ENCODE measurements at regions not wholly inside any gene's neighbourhood (a gene's known extent, or its start where the extent isn't known, plus 50 kb on each side); places are given as distances from the start of the nearest gene placed in this dataset.

DNA sequence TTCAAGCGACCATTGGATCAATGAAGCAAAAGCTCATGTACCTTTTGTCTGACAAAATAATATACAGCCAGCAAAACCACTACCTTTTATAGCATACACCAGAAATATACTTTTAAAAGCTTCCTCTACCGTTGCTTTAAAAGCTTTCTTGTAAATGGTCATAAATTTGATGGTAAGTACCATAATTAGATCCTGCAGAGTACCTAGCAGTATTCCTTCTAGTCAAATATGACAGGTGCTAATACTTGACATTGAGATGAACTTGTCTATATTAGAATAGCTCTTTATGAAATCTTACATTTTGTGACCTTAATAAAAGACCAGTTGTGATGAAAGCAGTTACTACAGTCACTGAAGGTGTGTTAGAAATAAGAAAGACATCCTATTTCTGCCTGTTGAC, 340.5 kb upstream of the ANO3 start:
- DNase-seq (ENCODE audit: low read depth in 1 of 2, low spot score in 1 of 2) = no peak
- Histone ChIP-seq H3K4me3 (replicated peaks; ENCODE audit: insufficient read depth, low read length) (no peak overlapping the region), H3K27ac (replicated peaks) (no peak overlapping the region), H3K27me3 (ENCODE audit: insufficient read depth, poor library complexity, severe bottlenecking) (no peaks in the 10 kb centered on the region)
- TF ChIP-seq CTCF (IDR thresholded peaks at IDR 0.05; ENCODE audit: insufficient read depth, low read length) (no peak), POLR2AphosphoS5 (IDR thresholded peaks at IDR 0.05; ENCODE audit: low read depth) (no peak), GABPA (IDR thresholded peaks at IDR 0.05; ENCODE audit: low read depth) (no peak), SPI1 (IDR thresholded peaks at IDR 0.05; ENCODE audit: borderline replicate concordance, low read depth) (no peak)
- TF ChIP-seq, protein P1, sequence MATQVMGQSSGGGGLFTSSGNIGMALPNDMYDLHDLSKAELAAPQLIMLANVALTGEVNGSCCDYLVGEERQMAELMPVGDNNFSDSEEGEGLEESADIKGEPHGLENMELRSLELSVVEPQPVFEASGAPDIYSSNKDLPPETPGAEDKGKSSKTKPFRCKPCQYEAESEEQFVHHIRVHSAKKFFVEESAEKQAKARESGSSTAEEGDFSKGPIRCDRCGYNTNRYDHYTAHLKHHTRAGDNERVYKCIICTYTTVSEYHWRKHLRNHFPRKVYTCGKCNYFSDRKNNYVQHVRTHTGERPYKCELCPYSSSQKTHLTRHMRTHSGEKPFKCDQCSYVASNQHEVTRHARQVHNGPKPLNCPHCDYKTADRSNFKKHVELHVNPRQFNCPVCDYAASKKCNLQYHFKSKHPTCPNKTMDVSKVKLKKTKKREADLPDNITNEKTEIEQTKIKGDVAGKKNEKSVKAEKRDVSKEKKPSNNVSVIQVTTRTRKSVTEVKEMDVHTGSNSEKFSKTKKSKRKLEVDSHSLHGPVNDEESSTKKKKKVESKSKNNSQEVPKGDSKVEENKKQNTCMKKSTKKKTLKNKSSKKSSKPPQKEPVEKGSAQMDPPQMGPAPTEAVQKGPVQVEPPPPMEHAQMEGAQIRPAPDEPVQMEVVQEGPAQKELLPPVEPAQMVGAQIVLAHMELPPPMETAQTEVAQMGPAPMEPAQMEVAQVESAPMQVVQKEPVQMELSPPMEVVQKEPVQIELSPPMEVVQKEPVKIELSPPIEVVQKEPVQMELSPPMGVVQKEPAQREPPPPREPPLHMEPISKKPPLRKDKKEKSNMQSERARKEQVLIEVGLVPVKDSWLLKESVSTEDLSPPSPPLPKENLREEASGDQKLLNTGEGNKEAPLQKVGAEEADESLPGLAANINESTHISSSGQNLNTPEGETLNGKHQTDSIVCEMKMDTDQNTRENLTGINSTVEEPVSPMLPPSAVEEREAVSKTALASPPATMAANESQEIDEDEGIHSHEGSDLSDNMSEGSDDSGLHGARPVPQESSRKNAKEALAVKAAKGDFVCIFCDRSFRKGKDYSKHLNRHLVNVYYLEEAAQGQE (IDR thresholded peaks at IDR 0.05; ENCODE audit: insufficient replicate concordance, low read depth) = no peak

DNA sequence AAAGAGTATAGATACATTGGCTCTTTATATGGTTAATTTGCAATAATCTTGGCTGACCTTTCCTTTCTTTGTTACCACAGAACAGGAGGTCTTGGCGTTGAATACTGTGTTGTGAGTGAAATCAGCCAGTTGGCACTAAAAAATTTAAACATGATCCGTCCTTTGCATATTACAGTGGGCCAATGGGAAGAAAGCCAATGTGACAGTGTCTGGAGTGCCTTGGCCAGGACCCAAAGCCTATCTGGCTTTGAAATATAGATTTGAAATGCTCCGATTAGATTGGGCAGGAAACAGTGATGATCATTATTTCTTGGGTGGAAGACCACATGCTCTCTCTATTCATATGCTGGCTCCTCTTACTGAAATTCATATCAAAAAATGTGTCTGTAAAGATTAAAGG, 339.6 kb upstream of the ANO3 start:
- TF ChIP-seq GABPA (IDR thresholded peaks at IDR 0.05; ENCODE audit: low read depth) = no peak
- TF ChIP-seq, protein P1 (IDR thresholded peaks at IDR 0.05; ENCODE audit: insufficient replicate concordance, low read depth) = no peak
- TF ChIP-seq SPI1 (IDR thresholded peaks at IDR 0.05; ENCODE audit: borderline replicate concordance, low read depth) = no peak
- no peak for TF ChIP-seq POLR2AphosphoS5 (IDR thresholded peaks at IDR 0.05; ENCODE audit: low read depth)
- TF ChIP-seq CTCF (IDR thresholded peaks at IDR 0.05; ENCODE audit: insufficient read depth, low read length) = no peak
- Histone ChIP-seq H3K4me3 (replicated peaks; ENCODE audit: insufficient read depth, low read length) (no peak overlapping the region), H3K27me3 (ENCODE audit: insufficient read depth, poor library complexity, severe bottlenecking) (no peaks in the 10 kb centered on the region), H3K27ac (replicated peaks) (no peak overlapping the region)
- DNase-seq (ENCODE audit: low read depth in 1 of 2, low spot score in 1 of 2) = no peak

DNA sequence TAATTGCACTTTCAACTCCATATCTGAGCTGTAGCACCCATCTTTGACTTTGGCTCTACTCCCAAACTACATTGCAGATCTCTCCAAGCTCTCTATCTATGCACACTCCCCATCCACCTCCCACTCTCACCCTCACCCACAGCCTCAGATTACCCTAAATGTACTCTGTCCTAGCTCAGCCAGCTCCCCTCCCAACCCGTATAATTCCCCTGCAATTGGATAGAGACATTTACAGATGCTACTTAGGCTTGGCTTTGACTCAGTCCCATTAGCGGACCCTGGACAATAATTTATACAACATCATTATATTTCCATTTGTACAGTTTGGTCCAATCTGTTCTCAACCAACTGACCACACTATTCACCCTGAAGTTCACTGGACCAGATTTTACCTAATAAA, 338.9 kb upstream of the ANO3 start:
- Histone ChIP-seq H3K27ac (replicated peaks) (no peak overlapping the region), H3K27me3 (ENCODE audit: insufficient read depth, poor library complexity, severe bottlenecking) (no peaks in the 10 kb centered on the region), H3K4me3 (replicated peaks; ENCODE audit: insufficient read depth, low read length) (no peak overlapping the region)
- no peak for DNase-seq (ENCODE audit: low read depth in 1 of 2, low spot score in 1 of 2)
- TF ChIP-seq POLR2AphosphoS5 (IDR thresholded peaks at IDR 0.05; ENCODE audit: low read depth) (no peak), CTCF (IDR thresholded peaks at IDR 0.05; ENCODE audit: insufficient read depth, low read length) (no peak), SPI1 (IDR thresholded peaks at IDR 0.05; ENCODE audit: borderline replicate concordance, low read depth) (no peak), GABPA (IDR thresholded peaks at IDR 0.05; ENCODE audit: low read depth) (no peak)
- TF ChIP-seq, protein P1 (IDR thresholded peaks at IDR 0.05; ENCODE audit: insufficient replicate concordance, low read depth) = no peak
